ENCODE measurements at regions not wholly inside any gene's neighbourhood (a gene's known extent, or its start where the extent isn't known, plus 50 kb on each side); places are given as distances from the start of the nearest gene placed in this dataset.

GRCh38 chr22:22032906-22033802, 50.6 kb upstream of the TOP3B start:
- FAIRE-seq (no peak), DNase-seq (ENCODE audit: insufficient read length, low spot score) (no peak)
- no peak for TF ChIP-seq CTCF (IDR thresholded peaks at IDR 0.05; ENCODE audit: insufficient read depth, missing control alignments)

DNA sequence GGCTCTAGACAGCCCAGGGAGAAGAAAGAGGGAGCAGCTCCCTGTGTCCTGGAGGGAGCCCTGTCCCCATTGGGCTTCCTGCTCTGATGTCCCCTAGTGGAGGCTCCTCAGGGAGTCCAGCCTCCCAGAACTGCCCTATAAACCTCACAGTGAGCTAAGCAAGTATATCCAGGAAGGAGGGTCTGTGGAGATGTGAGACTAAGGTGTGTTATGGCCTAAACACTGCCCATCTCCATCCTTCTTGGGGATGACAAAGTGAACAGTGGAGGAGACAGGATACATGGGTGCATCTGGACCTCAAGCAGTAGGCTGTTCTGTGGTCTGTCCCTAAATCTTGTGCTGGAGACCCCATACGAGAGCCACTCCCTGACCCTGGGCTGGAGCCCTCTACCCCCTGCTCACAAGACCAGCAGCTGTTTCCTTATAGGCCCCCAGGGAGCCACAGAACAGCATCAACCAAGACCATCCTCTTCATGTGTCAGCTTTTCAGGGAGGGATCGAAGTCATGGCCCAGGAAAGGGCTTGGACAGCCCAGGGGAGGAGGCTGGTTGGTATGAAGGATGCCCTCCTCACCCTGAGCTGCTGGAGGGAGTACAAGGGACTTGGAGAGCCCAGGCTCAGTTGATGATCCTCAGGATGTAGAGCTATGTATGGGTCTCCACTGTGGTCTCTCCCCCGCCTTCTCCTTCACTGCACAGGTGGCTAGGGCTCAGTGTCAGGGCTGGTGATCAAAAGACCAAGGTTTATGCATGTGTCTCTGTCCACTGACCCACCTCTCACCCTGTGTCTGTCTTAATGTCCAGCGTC, 49.7 kb upstream of the TOP3B start:
- FAIRE-seq (no peak), DNase-seq (ENCODE audit: insufficient read length, low spot score) (no peak)
- no peak for TF ChIP-seq CTCF (IDR thresholded peaks at IDR 0.05; ENCODE audit: insufficient read depth, missing control alignments)

Data from D721Med (cell line).